ENCODE measurements at regions not wholly inside any gene's neighbourhood (a gene's known extent, or its start where the extent isn't known, plus 50 kb on each side); places are given as distances from the start of the nearest gene placed in this dataset.
"Not testable (repeated sequence)": the region's sequence is repeated elsewhere in the genome, so short reads cannot be mapped to it uniquely, and the experiment has no call there.

GRCh38 chr7:110507832-110508231 is 583.1 kb upstream of the LRRN3 start:
- Histone ChIP-seq H3F3A (ENCODE audit: insufficient read depth, low read length) (no peaks in the 10 kb centered on the region), H3K79me2 (ENCODE audit: insufficient read depth, low read length) (no peaks in the 10 kb centered on the region), H3K36me3 (ENCODE audit: insufficient read depth, low read length) (no peaks in the 10 kb centered on the region), H2AFZ (ENCODE audit: low read length) (no peak overlapping the region), H3K4me1 (ENCODE audit: insufficient read depth, low read length, severe bottlenecking) (no peaks in the 10 kb centered on the region), H3K4me3 (ENCODE audit: low read depth, low read length, poor library complexity, severe bottlenecking) (no peak overlapping the region), H3K27ac (ENCODE audit: low read depth, low read length, poor library complexity, severe bottlenecking) (no peak overlapping the region), H3K9ac (ENCODE audit: low read length) (no peak overlapping the region), H3K9me2 (ENCODE audit: low read depth, low read length) (no peaks in the 10 kb centered on the region), H4K20me1 (ENCODE audit: insufficient read depth, low read length) (no peaks in the 10 kb centered on the region), H3K27me3 (ENCODE audit: insufficient read depth, low read length) (no peaks in the 10 kb centered on the region), H3K9me3 (ENCODE audit: low read length) (no peaks in the 10 kb centered on the region), H3K4me2 (ENCODE audit: low read length) (no peak overlapping the region)
- TF ChIP-seq EZH2 (IDR thresholded peaks at IDR 0.05; ENCODE audit: borderline replicate concordance, low read length) (no peak), CTCF (IDR thresholded peaks at IDR 0.05; ENCODE audit: low read length) (no peak)

DNA sequence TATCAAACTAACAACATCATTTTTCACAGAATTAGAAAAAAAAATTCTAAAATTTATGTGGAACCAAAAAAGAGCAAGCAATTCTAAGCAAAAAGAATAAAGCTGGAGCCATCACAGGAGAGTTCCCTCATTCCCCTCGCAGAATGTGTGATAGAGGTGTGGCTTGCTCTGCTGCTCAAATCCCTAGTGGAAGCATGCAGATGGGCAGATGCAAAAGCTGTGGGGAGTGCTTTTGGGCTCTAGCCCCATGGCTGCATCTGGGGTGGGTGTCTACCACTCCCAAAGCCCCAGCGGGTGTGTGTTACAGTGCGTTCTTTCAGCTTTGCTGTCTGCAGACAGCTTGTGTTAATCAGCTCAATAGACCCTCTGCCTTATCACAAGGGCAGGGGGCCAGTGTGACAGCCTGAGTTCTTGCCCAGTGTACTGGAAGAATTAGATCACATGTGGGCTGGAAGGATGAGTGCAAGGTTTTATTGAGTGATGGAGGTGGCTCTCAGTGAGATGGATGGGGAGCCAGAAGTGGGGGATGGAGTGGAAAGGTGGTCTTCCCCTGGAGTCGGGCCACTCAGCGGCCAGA is 575.9 kb upstream of the LRRN3 start:
- not testable (repeated sequence) for H3K36me3 ChIP-seq (ENCODE audit: insufficient read depth, low read length); H4K20me1 ChIP-seq (ENCODE audit: insufficient read depth, low read length); H3K9me3 ChIP-seq (ENCODE audit: low read length); H2AFZ ChIP-seq (ENCODE audit: low read length); H3K79me2 ChIP-seq (ENCODE audit: insufficient read depth, low read length); H3K9me2 ChIP-seq (ENCODE audit: low read depth, low read length); H3K4me3 ChIP-seq (ENCODE audit: low read depth, low read length, poor library complexity, severe bottlenecking); H3K4me2 ChIP-seq (ENCODE audit: low read length); H3F3A ChIP-seq (ENCODE audit: insufficient read depth, low read length); H3K9ac ChIP-seq (ENCODE audit: low read length); H3K4me1 ChIP-seq (ENCODE audit: insufficient read depth, low read length, severe bottlenecking); H3K27me3 ChIP-seq (ENCODE audit: insufficient read depth, low read length); H3K27ac ChIP-seq (ENCODE audit: low read depth, low read length, poor library complexity, severe bottlenecking)

DNA sequence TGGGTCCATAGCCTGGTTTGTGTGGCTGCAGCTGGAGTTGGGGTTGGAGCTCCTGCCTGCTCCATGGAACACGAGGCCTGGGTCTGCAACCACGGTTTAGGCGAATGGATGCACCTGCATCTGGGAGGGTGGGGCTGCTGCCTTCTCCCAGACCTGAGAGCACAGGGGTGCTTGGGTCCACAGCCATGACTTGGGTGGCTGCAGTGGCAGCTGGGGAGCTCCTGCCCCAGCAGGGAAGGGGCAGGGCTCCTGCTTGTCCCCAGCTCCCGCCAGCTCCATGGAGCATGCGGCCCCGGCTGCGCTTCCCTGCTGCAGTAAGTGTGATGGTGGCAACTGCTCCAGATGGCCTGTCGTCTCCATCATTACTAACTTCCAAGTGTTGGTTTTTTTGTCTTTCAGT is 571.1 kb upstream of the LRRN3 start:
- 0 out of 2 replicates have a peak, but pooled peaks cover 5% of the 10 kb centered on the region for H3K27me3 ChIP-seq (ENCODE audit: insufficient read depth, low read length)
- no peaks in the 10 kb centered on the region for H3K4me1 ChIP-seq (ENCODE audit: insufficient read depth, low read length, severe bottlenecking)
- H3K36me3 ChIP-seq (ENCODE audit: insufficient read depth, low read length): no peaks in the 10 kb centered on the region
- no peak overlapping the region for H3K4me3 ChIP-seq (ENCODE audit: low read depth, low read length, poor library complexity, severe bottlenecking)
- H3K9me3 ChIP-seq (ENCODE audit: low read length): no peaks in the 10 kb centered on the region
- no peak overlapping the region for H3K9ac ChIP-seq (ENCODE audit: low read length)
- no peak overlapping the region for H3K27ac ChIP-seq (ENCODE audit: low read depth, low read length, poor library complexity, severe bottlenecking)
- H3K4me2 ChIP-seq (ENCODE audit: low read length): no peak overlapping the region
- TF ChIP-seq CTCF (IDR thresholded peaks at IDR 0.05; ENCODE audit: low read length): no peak
- TF ChIP-seq EZH2 (IDR thresholded peaks at IDR 0.05; ENCODE audit: borderline replicate concordance, low read length): no peak
- H2AFZ ChIP-seq (ENCODE audit: low read length): no peak overlapping the region
- no peaks in the 10 kb centered on the region for H3K79me2 ChIP-seq (ENCODE audit: insufficient read depth, low read length)
- no peaks in the 10 kb centered on the region for H3F3A ChIP-seq (ENCODE audit: insufficient read depth, low read length)
- no peaks in the 10 kb centered on the region for H4K20me1 ChIP-seq (ENCODE audit: insufficient read depth, low read length)
- no peaks in the 10 kb centered on the region for H3K9me2 ChIP-seq (ENCODE audit: low read depth, low read length)

DNA sequence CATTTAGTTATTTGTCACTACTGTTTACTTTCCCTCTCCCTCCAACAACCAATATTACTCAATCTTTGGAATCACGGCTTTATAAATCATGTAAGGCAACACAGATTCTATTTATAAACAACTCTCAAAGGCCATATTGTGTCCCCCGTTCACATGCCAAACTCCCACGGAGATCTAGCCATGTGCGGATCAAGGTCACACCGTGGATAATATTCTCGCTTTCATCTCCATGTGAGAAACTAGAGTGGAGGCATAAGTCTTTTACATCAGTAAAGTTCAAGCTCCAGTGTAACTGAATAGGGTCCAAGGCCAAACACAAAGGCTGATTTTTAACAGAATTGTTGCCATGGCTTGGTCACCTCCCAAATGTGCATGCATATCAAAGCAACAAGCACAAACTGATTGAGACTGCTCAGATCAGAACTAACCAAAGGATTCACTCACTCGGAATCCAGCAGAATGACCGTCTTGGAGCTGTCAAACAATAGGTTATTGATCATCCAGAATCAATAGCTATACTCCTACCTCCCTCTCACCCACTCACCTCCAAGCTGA is 569.5 kb upstream of the LRRN3 start:
- Histone ChIP-seq H3K9me3 (ENCODE audit: low read length) (no peaks in the 10 kb centered on the region), H3K27ac (ENCODE audit: low read depth, low read length, poor library complexity, severe bottlenecking) (no peak overlapping the region), H3K4me1 (ENCODE audit: insufficient read depth, low read length, severe bottlenecking) (no peaks in the 10 kb centered on the region), H2AFZ (ENCODE audit: low read length) (no peak overlapping the region), H3K9ac (ENCODE audit: low read length) (no peak overlapping the region), H3F3A (ENCODE audit: insufficient read depth, low read length) (no peaks in the 10 kb centered on the region), H3K4me2 (ENCODE audit: low read length) (no peak overlapping the region), H3K4me3 (ENCODE audit: low read depth, low read length, poor library complexity, severe bottlenecking) (no peak overlapping the region), H3K36me3 (ENCODE audit: insufficient read depth, low read length) (no peaks in the 10 kb centered on the region), H3K9me2 (ENCODE audit: low read depth, low read length) (no peaks in the 10 kb centered on the region), H3K79me2 (ENCODE audit: insufficient read depth, low read length) (no peaks in the 10 kb centered on the region), H4K20me1 (ENCODE audit: insufficient read depth, low read length) (no peaks in the 10 kb centered on the region), H3K27me3 (ENCODE audit: insufficient read depth, low read length) (no peaks in the 10 kb centered on the region)
- no peak for TF ChIP-seq CTCF (IDR thresholded peaks at IDR 0.05; ENCODE audit: low read length)
- TF ChIP-seq EZH2 (IDR thresholded peaks at IDR 0.05; ENCODE audit: borderline replicate concordance, low read length): no peak
